Liver (tissue), 3 donors: ENCODE measurements at regions not wholly inside any gene's neighbourhood (a gene's known extent, or its start where the extent isn't known, plus 50 kb on each side); places are given as distances from the start of the nearest gene placed in this dataset.

ENCODE experiments used
- FOXA1 ChIP-seq: IDR thresholded peaks from 2 replicates; pipeline ENCODE4 v1.6.1; 2016; ENCODE audit warnings: antibody characterized with exemption
- GABPA ChIP-seq, 2 donors: IDR thresholded peaks in 1 of 2; conservative IDR thresholded peaks in 1 of 2; 2 replicates each; pipeline ENCODE4 v1.6.1; 2016; ENCODE audit warnings: antibody characterized with exemption in 2 of 2, mild to moderate bottlenecking in 1 of 2, moderate library complexity in 1 of 2
- HNF4A ChIP-seq, 2 donors: conservative IDR thresholded peaks; 2 replicates each; pipeline ENCODE4 v1.6.1; 2016; ENCODE audit warnings: antibody characterized with exemption in 2 of 2, mild to moderate bottlenecking in 2 of 2
- JUND ChIP-seq, 2 donors: IDR thresholded peaks; 2 replicates each; pipeline ENCODE4 v1.6.1; 2016; ENCODE audit warnings: antibody characterized with exemption in 2 of 2
- NR2F2 ChIP-seq: IDR thresholded peaks from 2 replicates; pipeline ENCODE4 v1.6.1; 2016; ENCODE audit warnings: antibody characterized with exemption
- RAD21 ChIP-seq, 2 donors: IDR thresholded peaks; 2 replicates each; pipeline ENCODE4 v1.6.1; 2016; ENCODE audit warnings: antibody characterized with exemption in 2 of 2, mild to moderate bottlenecking in 2 of 2
- RXRA ChIP-seq, 2 donors: IDR thresholded peaks; 2 replicates each; pipeline ENCODE4 v1.6.1; 2017 to 2018; ENCODE audit warnings: antibody characterized with exemption in 2 of 2, mild to moderate bottlenecking in 1 of 2
- SP1 ChIP-seq: IDR thresholded peaks from 2 replicates; pipeline ENCODE4 v1.6.1; 2018; ENCODE audit warnings: antibody characterized with exemption, mild to moderate bottlenecking
- TAF1 ChIP-seq: conservative IDR thresholded peaks from 2 replicates; pipeline ENCODE4 v1.6.1; 2016; ENCODE audit warnings: antibody characterized with exemption, mild to moderate bottlenecking
- YY1 ChIP-seq: IDR thresholded peaks from 2 replicates; pipeline ENCODE4 v1.6.1; 2016; ENCODE audit warnings: antibody characterized with exemption, mild to moderate bottlenecking
- TF ChIP-seq, protein P1 (sequence below): fragments of 150-350 bp; IDR thresholded peaks from 2 replicates; pipeline ENCODE4 v1.5.1; 2017; ENCODE audit warnings: improper control_type of control experiment, low read depth, low read length; ENCODE audit not compliant: missing input control
- TF ChIP-seq, protein P2 (sequence below): IDR thresholded peaks from 2 replicates; pipeline ENCODE4 v1.6.1; 2016; ENCODE audit warnings: antibody characterized with exemption, mild to moderate bottlenecking
- TF ChIP-seq, protein P3 (sequence below): IDR thresholded peaks from 2 replicates; pipeline ENCODE4 v1.6.1; 2016; ENCODE audit warnings: antibody characterized with exemption
- TF ChIP-seq, protein P4 (sequence below): IDR thresholded peaks from 2 replicates; pipeline ENCODE4 v1.6.1; 2016; ENCODE audit warnings: antibody characterized with exemption
- donor health status: healthy.
- donor health status: healthy.

DNA sequence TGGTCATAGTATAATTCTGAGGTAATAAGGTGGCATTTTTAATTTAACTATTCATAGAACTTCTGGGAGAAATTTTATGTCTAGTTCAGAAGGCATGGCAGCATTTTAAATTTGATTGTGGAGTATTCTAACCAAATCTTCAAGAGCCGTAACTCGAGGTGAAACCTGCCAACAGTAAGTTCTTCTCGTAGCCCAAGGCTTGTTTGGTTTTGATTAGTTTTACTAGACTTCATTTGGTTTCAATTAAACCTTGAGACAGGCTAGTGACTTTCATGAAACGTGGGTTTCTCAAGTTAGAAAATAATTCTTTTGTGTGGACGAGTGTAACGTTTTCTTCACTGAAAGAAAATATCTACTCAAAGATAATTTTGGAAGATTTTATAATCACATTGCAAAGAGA lies 395.5 kb downstream of the USP25 start:
- TF ChIP-seq, protein P1, sequence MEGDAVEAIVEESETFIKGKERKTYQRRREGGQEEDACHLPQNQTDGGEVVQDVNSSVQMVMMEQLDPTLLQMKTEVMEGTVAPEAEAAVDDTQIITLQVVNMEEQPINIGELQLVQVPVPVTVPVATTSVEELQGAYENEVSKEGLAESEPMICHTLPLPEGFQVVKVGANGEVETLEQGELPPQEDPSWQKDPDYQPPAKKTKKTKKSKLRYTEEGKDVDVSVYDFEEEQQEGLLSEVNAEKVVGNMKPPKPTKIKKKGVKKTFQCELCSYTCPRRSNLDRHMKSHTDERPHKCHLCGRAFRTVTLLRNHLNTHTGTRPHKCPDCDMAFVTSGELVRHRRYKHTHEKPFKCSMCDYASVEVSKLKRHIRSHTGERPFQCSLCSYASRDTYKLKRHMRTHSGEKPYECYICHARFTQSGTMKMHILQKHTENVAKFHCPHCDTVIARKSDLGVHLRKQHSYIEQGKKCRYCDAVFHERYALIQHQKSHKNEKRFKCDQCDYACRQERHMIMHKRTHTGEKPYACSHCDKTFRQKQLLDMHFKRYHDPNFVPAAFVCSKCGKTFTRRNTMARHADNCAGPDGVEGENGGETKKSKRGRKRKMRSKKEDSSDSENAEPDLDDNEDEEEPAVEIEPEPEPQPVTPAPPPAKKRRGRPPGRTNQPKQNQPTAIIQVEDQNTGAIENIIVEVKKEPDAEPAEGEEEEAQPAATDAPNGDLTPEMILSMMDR, result no peak
- TF ChIP-seq RXRA (IDR thresholded peaks at IDR 0.05) (no peak), RAD21 (IDR thresholded peaks at IDR 0.05) (no peak), YY1 (no peak), SP1 (no peak), GABPA (IDR thresholded peaks at IDR 0.05 in 1 of 2, conservative IDR thresholded peaks at IDR 0.05 in 1 of 2) (no peak), FOXA1 (no peak), JUND (IDR thresholded peaks at IDR 0.05) (no peak), TAF1 (no peak), NR2F2 (no peak), HNF4A (conservative IDR thresholded peaks at IDR 0.05) (no peak)
- TF ChIP-seq, protein P2, sequence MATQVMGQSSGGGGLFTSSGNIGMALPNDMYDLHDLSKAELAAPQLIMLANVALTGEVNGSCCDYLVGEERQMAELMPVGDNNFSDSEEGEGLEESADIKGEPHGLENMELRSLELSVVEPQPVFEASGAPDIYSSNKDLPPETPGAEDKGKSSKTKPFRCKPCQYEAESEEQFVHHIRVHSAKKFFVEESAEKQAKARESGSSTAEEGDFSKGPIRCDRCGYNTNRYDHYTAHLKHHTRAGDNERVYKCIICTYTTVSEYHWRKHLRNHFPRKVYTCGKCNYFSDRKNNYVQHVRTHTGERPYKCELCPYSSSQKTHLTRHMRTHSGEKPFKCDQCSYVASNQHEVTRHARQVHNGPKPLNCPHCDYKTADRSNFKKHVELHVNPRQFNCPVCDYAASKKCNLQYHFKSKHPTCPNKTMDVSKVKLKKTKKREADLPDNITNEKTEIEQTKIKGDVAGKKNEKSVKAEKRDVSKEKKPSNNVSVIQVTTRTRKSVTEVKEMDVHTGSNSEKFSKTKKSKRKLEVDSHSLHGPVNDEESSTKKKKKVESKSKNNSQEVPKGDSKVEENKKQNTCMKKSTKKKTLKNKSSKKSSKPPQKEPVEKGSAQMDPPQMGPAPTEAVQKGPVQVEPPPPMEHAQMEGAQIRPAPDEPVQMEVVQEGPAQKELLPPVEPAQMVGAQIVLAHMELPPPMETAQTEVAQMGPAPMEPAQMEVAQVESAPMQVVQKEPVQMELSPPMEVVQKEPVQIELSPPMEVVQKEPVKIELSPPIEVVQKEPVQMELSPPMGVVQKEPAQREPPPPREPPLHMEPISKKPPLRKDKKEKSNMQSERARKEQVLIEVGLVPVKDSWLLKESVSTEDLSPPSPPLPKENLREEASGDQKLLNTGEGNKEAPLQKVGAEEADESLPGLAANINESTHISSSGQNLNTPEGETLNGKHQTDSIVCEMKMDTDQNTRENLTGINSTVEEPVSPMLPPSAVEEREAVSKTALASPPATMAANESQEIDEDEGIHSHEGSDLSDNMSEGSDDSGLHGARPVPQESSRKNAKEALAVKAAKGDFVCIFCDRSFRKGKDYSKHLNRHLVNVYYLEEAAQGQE, result no peak
- TF ChIP-seq, protein P3, sequence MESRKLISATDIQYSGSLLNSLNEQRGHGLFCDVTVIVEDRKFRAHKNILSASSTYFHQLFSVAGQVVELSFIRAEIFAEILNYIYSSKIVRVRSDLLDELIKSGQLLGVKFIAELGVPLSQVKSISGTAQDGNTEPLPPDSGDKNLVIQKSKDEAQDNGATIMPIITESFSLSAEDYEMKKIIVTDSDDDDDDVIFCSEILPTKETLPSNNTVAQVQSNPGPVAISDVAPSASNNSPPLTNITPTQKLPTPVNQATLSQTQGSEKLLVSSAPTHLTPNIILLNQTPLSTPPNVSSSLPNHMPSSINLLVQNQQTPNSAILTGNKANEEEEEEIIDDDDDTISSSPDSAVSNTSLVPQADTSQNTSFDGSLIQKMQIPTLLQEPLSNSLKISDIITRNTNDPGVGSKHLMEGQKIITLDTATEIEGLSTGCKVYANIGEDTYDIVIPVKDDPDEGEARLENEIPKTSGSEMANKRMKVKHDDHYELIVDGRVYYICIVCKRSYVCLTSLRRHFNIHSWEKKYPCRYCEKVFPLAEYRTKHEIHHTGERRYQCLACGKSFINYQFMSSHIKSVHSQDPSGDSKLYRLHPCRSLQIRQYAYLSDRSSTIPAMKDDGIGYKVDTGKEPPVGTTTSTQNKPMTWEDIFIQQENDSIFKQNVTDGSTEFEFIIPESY, result no peak
- TF ChIP-seq, protein P4, sequence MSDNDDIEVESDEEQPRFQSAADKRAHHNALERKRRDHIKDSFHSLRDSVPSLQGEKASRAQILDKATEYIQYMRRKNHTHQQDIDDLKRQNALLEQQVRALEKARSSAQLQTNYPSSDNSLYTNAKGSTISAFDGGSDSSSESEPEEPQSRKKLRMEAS, result no peak
